ENCODE measurements at regions not wholly inside any gene's neighbourhood (a gene's known extent, or its start where the extent isn't known, plus 50 kb on each side); places are given as distances from the start of the nearest gene placed in this dataset.

DNA sequence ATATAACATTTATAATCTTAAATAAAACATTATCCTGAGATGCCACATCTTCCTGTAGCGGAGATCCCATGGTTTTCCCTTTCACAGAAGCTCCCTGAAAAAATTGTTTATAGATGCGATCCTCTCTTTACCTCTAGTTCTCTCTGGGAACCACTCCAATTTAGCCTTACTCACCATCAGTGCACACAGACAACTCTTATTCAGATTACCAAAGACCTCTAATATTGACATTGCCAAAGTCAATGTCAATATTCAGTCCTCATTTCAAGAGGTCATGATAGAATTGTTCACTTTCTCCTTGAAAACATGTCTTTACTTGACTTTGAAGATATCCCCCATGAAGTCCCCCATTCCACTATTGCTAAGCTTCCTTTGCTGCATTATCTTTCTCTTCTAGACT, 248.8 kb downstream of the CTH start:
- no peak for DNase-seq (ENCODE audit: insufficient read length, low spot score, missing footprints)
- H3K27ac ChIP-seq (ENCODE audit: low read depth, low read length): no peak overlapping the region
- TF ChIP-seq CTCF (IDR thresholded peaks at IDR 0.05; ENCODE audit: extremely low read depth, low read depth, low read length): no peak
- H3K4me3 ChIP-seq (ENCODE audit: insufficient read depth, low read length): no peak overlapping the region
- no peaks in the 10 kb centered on the region for H3K79me2 ChIP-seq (ENCODE audit: insufficient read depth, low read length)
- no peaks in the 10 kb centered on the region for H3K36me3 ChIP-seq (ENCODE audit: insufficient read depth, low read length)
- no peak overlapping the region for H2AFZ ChIP-seq (ENCODE audit: low read length)
- no peak overlapping the region for H3K4me2 ChIP-seq (ENCODE audit: insufficient read depth, low read length)
- no peaks in the 10 kb centered on the region for H4K20me1 ChIP-seq (ENCODE audit: insufficient read depth, low read length)
- H3K9me3 ChIP-seq (ENCODE audit: low read depth, low read length): no peaks in the 10 kb centered on the region
- H3K27me3 ChIP-seq (ENCODE audit: insufficient read depth, low read length): no peaks in the 10 kb centered on the region
- H3K4me1 ChIP-seq (ENCODE audit: insufficient read depth, low read length): no peaks in the 10 kb centered on the region

GRCh38 chr1:70666381-70667140, 255.5 kb downstream of the CTH start:
- TF ChIP-seq CTCF (IDR thresholded peaks at IDR 0.05; ENCODE audit: extremely low read depth, low read depth, low read length): no peak
- Histone ChIP-seq H3K4me1 (ENCODE audit: insufficient read depth, low read length) (no peaks in the 10 kb centered on the region), H3K27me3 (ENCODE audit: insufficient read depth, low read length) (no peaks in the 10 kb centered on the region), H3K79me2 (ENCODE audit: insufficient read depth, low read length) (no peaks in the 10 kb centered on the region), H3K4me2 (ENCODE audit: insufficient read depth, low read length) (no peak overlapping the region), H4K20me1 (ENCODE audit: insufficient read depth, low read length) (no peaks in the 10 kb centered on the region), H3K36me3 (ENCODE audit: insufficient read depth, low read length) (no peaks in the 10 kb centered on the region), H3K4me3 (ENCODE audit: insufficient read depth, low read length) (no peak overlapping the region), H3K9me3 (ENCODE audit: low read depth, low read length) (no peaks in the 10 kb centered on the region), H2AFZ (ENCODE audit: low read length) (no peak overlapping the region), H3K27ac (ENCODE audit: low read depth, low read length) (no peak overlapping the region)
- no peak for DNase-seq (ENCODE audit: insufficient read length, low spot score, missing footprints)

DNA sequence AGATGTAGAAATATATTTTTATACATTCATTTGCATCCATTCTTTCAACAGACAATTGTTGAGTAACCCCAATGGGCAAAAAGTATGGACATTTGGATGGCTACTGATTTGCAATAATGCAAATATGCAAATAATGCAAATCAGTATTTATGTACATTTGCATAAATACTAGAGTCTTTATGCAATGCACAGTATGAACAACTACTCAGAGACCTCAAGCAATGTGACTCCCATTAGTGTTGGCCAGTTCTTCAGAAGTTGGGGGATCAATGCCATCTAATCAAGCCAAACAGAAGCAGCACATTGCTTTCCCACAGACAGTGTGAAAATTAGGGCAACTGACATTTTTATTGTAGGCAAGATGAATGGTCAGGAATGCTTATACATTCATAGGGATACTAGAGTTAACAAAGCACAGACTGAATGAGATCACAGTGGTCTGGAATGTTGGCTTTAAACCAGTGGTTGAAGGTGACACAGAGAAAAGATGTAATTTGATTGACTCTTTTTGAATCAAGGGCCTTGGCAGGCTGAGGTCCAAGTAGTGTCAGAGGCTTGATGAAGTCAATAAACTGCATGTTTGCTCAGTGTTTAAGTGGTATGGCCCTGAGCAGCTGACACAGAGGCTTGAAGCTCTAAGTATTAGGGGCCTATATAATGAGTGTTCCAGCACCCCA, 256.6 kb downstream of the CTH start:
- H3K27me3 ChIP-seq (ENCODE audit: insufficient read depth, low read length): no peaks in the 10 kb centered on the region
- no peak overlapping the region for H2AFZ ChIP-seq (ENCODE audit: low read length)
- no peak for DNase-seq (ENCODE audit: insufficient read length, low spot score, missing footprints)
- H3K4me3 ChIP-seq (ENCODE audit: insufficient read depth, low read length): no peak overlapping the region
- no peaks in the 10 kb centered on the region for H3K79me2 ChIP-seq (ENCODE audit: insufficient read depth, low read length)
- no peaks in the 10 kb centered on the region for H3K36me3 ChIP-seq (ENCODE audit: insufficient read depth, low read length)
- no peaks in the 10 kb centered on the region for H3K9me3 ChIP-seq (ENCODE audit: low read depth, low read length)
- H4K20me1 ChIP-seq (ENCODE audit: insufficient read depth, low read length): no peaks in the 10 kb centered on the region
- H3K4me1 ChIP-seq (ENCODE audit: insufficient read depth, low read length): no peaks in the 10 kb centered on the region
- no peak overlapping the region for H3K27ac ChIP-seq (ENCODE audit: low read depth, low read length)
- no peak for TF ChIP-seq CTCF (IDR thresholded peaks at IDR 0.05; ENCODE audit: extremely low read depth, low read depth, low read length)
- no peak overlapping the region for H3K4me2 ChIP-seq (ENCODE audit: insufficient read depth, low read length)

DNA sequence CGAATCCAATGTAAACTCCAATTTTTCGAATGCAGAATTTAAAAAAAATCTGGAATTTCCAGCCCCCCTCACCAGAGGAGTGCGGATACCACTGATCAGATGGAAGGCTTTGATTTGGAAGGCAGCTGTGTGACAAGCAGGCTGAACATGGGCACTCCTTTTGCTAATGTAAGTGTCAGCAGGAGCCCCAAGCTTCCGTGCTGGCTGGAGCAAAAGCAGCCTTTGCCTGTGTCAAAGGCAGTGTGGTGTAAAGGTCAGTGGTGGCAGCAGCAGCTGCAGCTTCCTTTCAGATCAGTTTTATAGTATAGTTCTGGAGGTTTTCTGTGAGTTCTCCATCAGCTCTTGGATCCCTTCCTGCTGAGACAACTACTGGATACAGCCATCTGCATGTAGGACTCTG, 259.9 kb downstream of the CTH start:
- H4K20me1 ChIP-seq (ENCODE audit: insufficient read depth, low read length): no peaks in the 10 kb centered on the region

More for the DNA sequence above, 259.9 kb downstream of the CTH start:
- no peak for DNase-seq (ENCODE audit: insufficient read length, low spot score, missing footprints)
- no peaks in the 10 kb centered on the region for H3K9me3 ChIP-seq (ENCODE audit: low read depth, low read length)
- H3K27ac ChIP-seq (ENCODE audit: low read depth, low read length): no peak overlapping the region
- TF ChIP-seq CTCF (IDR thresholded peaks at IDR 0.05; ENCODE audit: extremely low read depth, low read depth, low read length): no peak
- no peak overlapping the region for H3K4me3 ChIP-seq (ENCODE audit: insufficient read depth, low read length)
- no peak overlapping the region for H3K4me2 ChIP-seq (ENCODE audit: insufficient read depth, low read length)
- H3K79me2 ChIP-seq (ENCODE audit: insufficient read depth, low read length): no peaks in the 10 kb centered on the region
- no peaks in the 10 kb centered on the region for H3K27me3 ChIP-seq (ENCODE audit: insufficient read depth, low read length)
- H3K4me1 ChIP-seq (ENCODE audit: insufficient read depth, low read length): no peaks in the 10 kb centered on the region
- no peaks in the 10 kb centered on the region for H3K36me3 ChIP-seq (ENCODE audit: insufficient read depth, low read length)
- H2AFZ ChIP-seq (ENCODE audit: low read length): no peak overlapping the region

All from osteoblast (primary cell).